GM19238 (cell line): ENCODE measurements at regions not wholly inside any gene's neighbourhood (a gene's known extent, or its start where the extent isn't known, plus 50 kb on each side); places are given as distances from the start of the nearest gene placed in this dataset.

Experiments
- DNase-seq: peaks from one replicate; pipeline ENCODE4 v3.0.0; 2011; ENCODE audit warnings: low spot score; ENCODE audit not compliant: insufficient read length

- DNase-seq, result no peak
These were observed 269.1 kb downstream of the MTRR start for GRCh38 chr5:8137941-8138550.

DNA sequence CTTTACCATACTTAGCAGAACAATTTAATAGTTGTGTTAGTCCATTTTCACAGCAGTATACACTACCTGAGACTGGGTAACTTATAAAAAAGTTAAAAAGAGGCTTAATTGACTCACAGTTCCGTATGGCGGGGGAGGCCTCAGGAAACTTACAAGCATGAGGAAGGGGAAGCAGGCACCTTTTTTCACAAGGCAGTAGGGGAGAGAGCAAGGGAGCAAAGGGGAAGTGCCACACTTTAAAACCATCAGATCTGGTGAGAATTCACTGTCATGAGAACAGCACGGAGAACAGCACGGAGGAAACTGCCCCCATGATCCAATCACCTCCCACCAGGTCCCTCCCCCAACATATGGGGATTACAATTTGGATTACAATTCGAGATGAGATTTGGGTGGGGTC lies 269.9 kb downstream of the MTRR start:
- DNase-seq, result no peak

DNA sequence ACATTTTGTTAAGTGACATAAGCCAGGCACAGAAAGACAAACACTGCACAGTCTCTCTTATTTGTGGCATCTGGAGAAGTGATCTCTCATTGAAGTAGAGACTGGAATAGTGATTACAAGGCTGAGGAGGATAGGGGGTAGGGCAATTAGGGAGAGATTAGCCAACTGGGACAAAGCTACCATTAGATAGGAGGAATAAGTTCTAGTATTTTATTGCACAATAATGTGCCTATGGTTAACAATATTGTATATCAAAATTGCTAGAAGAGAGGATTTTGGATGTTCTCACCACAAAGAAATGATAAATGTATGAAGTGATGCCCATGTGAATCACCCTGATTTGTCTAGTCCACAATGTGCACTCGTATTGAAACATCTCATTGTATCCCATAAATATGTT lies 281.8 kb downstream of the MTRR start:
- DNase-seq, result no peak

GRCh38 chr5:8156706-8157105 lies 287.8 kb downstream of the MTRR start:
- DNase-seq, result no peak

- no peak for DNase-seq
These were observed 288.4 kb downstream of the MTRR start for GRCh38 chr5:8157320-8157822.

DNA sequence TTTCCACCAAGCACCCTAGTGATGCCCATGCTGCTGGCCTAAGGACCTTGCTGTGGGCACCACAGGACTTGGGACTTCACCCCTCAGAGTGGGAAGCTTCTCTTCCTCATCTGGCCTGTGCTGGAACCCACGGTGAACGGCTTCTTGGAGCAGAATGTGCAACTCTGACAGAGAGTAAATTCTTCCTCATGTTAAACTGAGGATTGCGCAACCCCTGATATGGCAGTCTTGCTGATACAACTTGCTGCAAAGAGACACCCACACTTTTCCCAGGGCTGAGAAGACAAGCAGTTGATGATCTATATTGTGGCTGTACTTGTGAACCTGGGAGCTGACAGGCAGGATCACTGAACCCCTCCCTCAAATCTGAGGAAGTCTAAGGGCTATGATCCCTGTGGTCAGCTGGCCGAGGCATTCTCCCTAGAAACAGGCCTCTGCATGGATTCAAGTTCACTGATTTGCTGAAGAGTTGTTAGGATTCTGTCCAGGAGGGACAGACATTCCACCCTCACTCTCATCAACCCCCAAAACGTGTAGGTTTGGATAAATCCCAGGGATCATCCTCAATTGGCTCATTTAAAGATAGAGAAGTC lies 307.2 kb downstream of the MTRR start:
- no peak for DNase-seq

- peak; percentile 2 for DNase-seq
These were observed 315.6 kb downstream of the MTRR start for GRCh38 chr5:8184455-8185063.

DNA sequence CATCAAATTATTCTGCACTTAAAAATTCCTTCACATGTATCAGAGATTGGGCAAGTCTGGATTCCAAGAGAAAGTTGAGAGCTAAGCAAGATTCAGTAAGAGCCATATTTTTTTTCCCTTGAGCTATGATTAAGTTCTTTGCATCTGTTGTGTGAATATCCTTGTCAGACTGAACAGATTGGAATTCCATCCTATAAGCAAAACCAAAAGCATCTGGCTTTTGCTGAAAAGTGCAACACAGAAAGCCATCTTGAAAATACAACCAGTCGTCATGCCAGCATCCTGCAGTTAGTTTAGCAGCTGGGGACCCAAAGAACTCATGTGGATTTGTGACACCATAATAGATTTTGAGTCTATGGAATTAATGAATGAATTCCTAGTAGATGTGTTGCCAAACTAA lies 316.9 kb downstream of the MTRR start:
- DNase-seq, result no peak

DNA sequence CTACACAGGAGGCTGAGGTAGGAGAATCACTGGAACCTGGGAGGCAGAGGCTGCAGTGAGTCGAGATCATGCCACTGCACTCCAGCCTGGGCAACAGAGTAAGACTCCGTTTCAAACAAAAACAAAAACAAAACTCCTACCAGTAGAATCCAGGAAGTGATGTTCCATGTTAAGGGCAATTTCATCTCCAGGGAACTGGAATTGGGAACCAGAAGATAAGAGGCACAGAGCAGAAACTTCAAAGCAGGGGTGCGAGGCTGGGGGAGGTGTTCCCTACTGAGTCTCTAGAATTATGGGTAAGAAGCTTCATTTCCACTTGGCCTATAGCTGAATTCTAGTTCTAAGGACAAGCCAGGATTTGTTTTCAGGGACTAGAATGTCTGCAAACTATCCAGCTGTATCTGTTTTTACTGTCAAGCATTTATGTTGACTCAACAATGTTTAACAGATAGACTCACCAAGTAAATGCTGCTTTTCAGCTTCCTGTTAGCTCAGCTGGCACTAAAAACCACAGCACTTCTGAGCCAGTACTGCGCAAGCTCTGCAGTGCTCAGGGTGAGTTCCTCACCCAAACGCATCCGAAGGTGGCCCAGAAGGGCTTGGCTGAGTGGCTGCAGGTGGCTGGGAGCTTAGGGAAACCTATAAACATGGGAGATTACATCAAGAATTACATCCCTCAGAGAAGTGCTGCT lies 320.1 kb downstream of the MTRR start:
- no peak for DNase-seq

GRCh38 chr5:8192840-8193239 lies 323.9 kb downstream of the MTRR start:
- no peak for DNase-seq

GRCh38 chr5:8196061-8196460 lies 327.1 kb downstream of the MTRR start:
- DNase-seq, result no peak

GRCh38 chr5:8208307-8208706 lies 339.4 kb downstream of the MTRR start:
- DNase-seq, result no peak

- no peak for DNase-seq
These were observed 340.6 kb downstream of the MTRR start for GRCh38 chr5:8209500-8209899.

DNA sequence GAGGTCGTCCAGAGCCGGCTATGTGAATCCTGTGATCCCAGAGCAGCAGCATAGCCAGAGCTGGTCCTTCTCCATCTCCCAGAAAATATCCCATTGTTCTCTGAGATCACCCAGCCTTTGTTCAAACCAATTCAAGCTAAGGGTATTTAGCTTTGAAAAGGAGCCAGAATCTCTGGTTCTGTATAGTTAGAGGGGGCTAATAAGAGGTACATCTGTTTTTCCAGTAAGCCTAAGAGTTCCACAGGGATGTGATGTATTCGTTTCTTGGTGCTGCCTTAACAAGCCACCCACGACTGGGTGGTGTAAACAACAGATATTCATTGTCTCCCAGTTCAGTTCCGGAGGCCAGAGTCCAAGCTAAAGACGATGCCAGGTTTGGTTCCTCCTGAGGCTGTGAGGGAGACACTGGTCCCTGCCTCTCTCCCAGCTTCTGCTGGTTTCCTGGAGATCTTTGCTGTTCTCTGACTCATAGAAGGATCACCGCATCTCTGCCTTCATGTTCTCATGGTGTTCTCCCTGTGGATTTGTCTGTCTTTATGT lies 344.8 kb downstream of the MTRR start:
- no peak for DNase-seq

GRCh38 chr5:8216921-8217320 lies 348.0 kb downstream of the MTRR start:
- DNase-seq, result no peak

DNA sequence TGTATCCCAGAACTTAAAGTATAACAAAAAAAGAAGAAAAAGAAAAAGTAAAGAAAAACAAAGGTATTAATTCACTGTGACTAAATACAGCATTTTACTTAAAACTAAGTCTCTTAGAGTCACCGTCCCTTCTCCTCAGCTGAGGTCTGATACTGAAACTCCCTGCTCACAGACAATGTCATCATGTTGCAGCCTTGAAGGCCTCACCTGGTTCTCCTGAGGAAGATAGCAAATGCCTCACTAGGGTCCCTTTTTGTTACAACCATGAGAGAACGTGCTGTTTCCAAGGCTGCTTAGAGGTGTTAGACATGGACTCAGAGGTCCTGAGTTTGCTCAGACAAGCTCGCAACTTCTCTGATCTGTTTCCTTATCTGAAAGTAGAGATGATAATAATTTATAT lies 357.2 kb downstream of the MTRR start:
- DNase-seq, result no peak

- no peak for DNase-seq
These were observed 358.2 kb downstream of the MTRR start for GRCh38 chr5:8227112-8227511.

- DNase-seq, result no peak
These were observed 360.6 kb downstream of the MTRR start for GRCh38 chr5:8229551-8229950.

DNA sequence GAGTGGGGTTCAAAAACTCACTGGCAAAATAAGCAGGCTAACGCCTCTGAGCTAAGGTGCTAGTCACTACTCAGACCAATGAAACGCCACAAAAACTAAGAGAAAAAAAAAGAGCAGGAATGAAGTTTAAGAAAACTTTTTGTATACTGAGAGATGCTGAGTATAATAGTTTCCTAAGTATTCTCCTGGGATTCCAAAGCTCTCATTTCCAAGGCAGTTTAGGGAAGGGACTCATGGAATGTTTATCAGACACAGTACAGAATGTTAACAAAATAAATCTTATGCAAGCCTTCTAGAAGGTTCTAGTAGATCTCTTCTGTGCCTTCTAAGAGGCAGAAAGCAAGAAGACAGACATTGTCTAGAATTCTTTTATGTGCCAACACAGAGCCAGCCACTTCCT lies 361.9 kb downstream of the MTRR start:
- no peak for DNase-seq

DNA sequence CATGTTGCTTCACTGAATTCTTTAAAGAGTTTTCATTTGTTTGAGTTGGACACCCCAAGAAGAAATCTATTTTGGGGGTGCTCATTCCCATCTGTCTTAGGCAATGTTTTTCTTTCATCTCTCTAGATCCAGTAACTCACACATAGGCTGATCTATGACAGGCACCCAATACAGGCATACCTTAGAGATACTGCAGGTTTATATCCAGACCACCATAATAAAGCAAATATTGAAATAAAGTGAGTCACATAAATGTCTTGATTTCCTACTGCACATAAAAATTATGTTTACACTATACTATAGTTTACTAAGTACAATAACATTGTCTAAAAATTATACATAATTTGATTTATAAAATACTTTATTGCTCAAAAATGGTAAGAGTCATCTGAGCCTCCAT lies 364.5 kb downstream of the MTRR start:
- no peak for DNase-seq

GRCh38 chr5:8234179-8234770 lies 365.3 kb downstream of the MTRR start:
- DNase-seq, result no peak

DNA sequence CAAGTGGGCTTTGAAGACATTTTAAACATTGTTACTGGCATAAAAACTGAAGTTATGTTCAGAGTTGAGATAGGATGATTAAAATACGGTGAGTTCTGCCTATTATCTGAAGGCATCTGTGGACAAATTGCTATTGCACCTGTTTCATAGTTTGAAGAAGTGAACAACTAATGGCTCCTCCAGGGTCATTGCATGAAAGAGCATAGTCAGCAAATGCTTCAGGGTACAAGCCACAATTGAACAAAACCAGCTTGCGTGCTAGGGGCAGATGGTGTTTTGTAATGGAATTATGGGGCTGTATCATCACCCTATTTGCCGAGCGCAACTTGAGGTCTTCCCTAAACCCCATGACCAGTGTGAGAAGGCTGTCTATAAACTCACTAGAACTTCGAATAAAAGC lies 369.1 kb downstream of the MTRR start:
- DNase-seq, result no peak
